Mesothelial cell of epicardium (in vitro differentiated cells): ENCODE measurements at regions not wholly inside any gene's neighbourhood (a gene's known extent, or its start where the extent isn't known, plus 50 kb on each side); places are given as distances from the start of the nearest gene placed in this dataset.

ENCODE experiments used
- DNase-seq, 2 experiments: peaks; one replicate each; pipeline ENCODE4 v3.0.0; 2021; ENCODE audit warnings: low spot score in 2 of 2; ENCODE audit not compliant: unreplicated experiment in 2 of 2
- H3K27ac Mint-ChIP-seq: 2 replicates; pipeline ENCODE4 v1.8.0; 2021; ENCODE audit warnings: mixed read lengths
- H3K27me3 Mint-ChIP-seq: 2 replicates; pipeline ENCODE4 v1.8.0; 2021; ENCODE audit warnings: low read depth, mixed read lengths
- H3K36me3 Mint-ChIP-seq: 2 replicates; pipeline ENCODE4 v1.8.0; 2021; ENCODE audit warnings: mixed read lengths
- H3K4me1 Mint-ChIP-seq: 2 replicates; pipeline ENCODE4 v1.8.0; 2021; ENCODE audit warnings: mixed read lengths
- H3K4me3 Mint-ChIP-seq: 2 replicates; pipeline ENCODE4 v1.8.0; 2021; ENCODE audit warnings: mild to moderate bottlenecking, moderate library complexity, mixed read lengths
- H3K9me3 Mint-ChIP-seq: 2 replicates; pipeline ENCODE4 v1.8.0; 2021; ENCODE audit warnings: mixed read lengths
- CTCF ChIP-seq: fragments of 200-600 bp; sonication (generic); IDR thresholded peaks from one replicate; pipeline ENCODE4 v1.5.0; 2021; ENCODE audit warnings: antibody characterized with exemption; ENCODE audit not compliant: unreplicated experiment

- Mint-ChIP-seq H3K4me3 (no peak overlapping the region), H3K27ac (no peak overlapping the region), H3K27me3 (no peaks in the 10 kb centered on the region), H3K36me3 (no peaks in the 10 kb centered on the region), H3K9me3 (peaks cover 15% of the 10 kb centered on the region), H3K4me1 (no peaks in the 10 kb centered on the region)
- no peak for DNase-seq
- TF ChIP-seq CTCF: no peak
Observed at GRCh38 chr13:47241446-47241845, 344.6 kb upstream of the HTR2A start.

GRCh38 chr13:47239025-47239424, 342.2 kb upstream of the HTR2A start:
- Mint-ChIP-seq H3K4me3 (no peak overlapping the region), H3K27ac (no peak overlapping the region), H3K36me3 (no peaks in the 10 kb centered on the region), H3K27me3 (no peaks in the 10 kb centered on the region), H3K9me3 (peaks cover 1% of the 10 kb centered on the region), H3K4me1 (no peaks in the 10 kb centered on the region)
- DNase-seq: no peak
- no peak for TF ChIP-seq CTCF

GRCh38 chr13:47237571-47237970, 340.7 kb upstream of the HTR2A start:
- TF ChIP-seq CTCF: no peak
- no peaks in the 10 kb centered on the region for H3K4me1 Mint-ChIP-seq
- no peak for DNase-seq
- H3K27ac Mint-ChIP-seq: no peak overlapping the region
- peaks cover 2% of the 10 kb centered on the region for H3K9me3 Mint-ChIP-seq
- no peaks in the 10 kb centered on the region for H3K36me3 Mint-ChIP-seq
- no peak overlapping the region for H3K4me3 Mint-ChIP-seq
- H3K27me3 Mint-ChIP-seq: no peaks in the 10 kb centered on the region

- Mint-ChIP-seq H3K4me1 (no peaks in the 10 kb centered on the region), H3K9me3 (peaks cover 33% of the 10 kb centered on the region), H3K36me3 (no peaks in the 10 kb centered on the region), H3K27me3 (no peaks in the 10 kb centered on the region), H3K27ac (no peak overlapping the region), H3K4me3 (no peak overlapping the region)
- no peak for TF ChIP-seq CTCF
- DNase-seq: no peak
Observed at GRCh38 chr13:47233734-47234133, 336.9 kb upstream of the HTR2A start.

- Mint-ChIP-seq H3K9me3 (peaks cover 33% of the 10 kb centered on the region), H3K27ac (no peak overlapping the region), H3K4me1 (no peaks in the 10 kb centered on the region), H3K36me3 (no peaks in the 10 kb centered on the region), H3K27me3 (no peaks in the 10 kb centered on the region), H3K4me3 (no peak overlapping the region)
- no peak for TF ChIP-seq CTCF
- no peak for DNase-seq
Observed at GRCh38 chr13:47232516-47232915, 335.7 kb upstream of the HTR2A start.

GRCh38 chr13:47230155-47230554, 333.3 kb upstream of the HTR2A start:
- Mint-ChIP-seq H3K36me3 (no peaks in the 10 kb centered on the region), H3K4me3 (no peak overlapping the region), H3K4me1 (no peaks in the 10 kb centered on the region), H3K27me3 (no peaks in the 10 kb centered on the region), H3K9me3 (peaks cover 39% of the 10 kb centered on the region), H3K27ac (no peak overlapping the region)
- TF ChIP-seq CTCF: no peak
- no peak for DNase-seq
